ENCODE measurements at regions not wholly inside any gene's neighbourhood (a gene's known extent, or its start where the extent isn't known, plus 50 kb on each side); places are given as distances from the start of the nearest gene placed in this dataset.

- DNase-seq (ENCODE audit: low read depth): no peak
Observed at GRCh38 chr4:125944966-125945365, 630.2 kb downstream of the FAT4 start.

GRCh38 chr4:125948021-125948420 is 633.3 kb downstream of the FAT4 start:
- no peak for DNase-seq (ENCODE audit: low read depth)

GRCh38 chr4:125951261-125951887 is 636.6 kb downstream of the FAT4 start:
- no peak for DNase-seq (ENCODE audit: low read depth)

GRCh38 chr4:125952631-125953030 is 637.9 kb downstream of the FAT4 start:
- no peak for DNase-seq (ENCODE audit: low read depth)

- DNase-seq (ENCODE audit: low read depth): no peak
Observed at GRCh38 chr4:125956276-125956675, 641.5 kb downstream of the FAT4 start.

- DNase-seq (ENCODE audit: low read depth): no peak
Observed at GRCh38 chr4:125958519-125958918, 643.8 kb downstream of the FAT4 start.

- no peak for DNase-seq (ENCODE audit: low read depth)
Observed at GRCh38 chr4:125961626-125962025, 646.9 kb downstream of the FAT4 start.

- DNase-seq (ENCODE audit: low read depth): no peak
Observed at GRCh38 chr4:125975861-125976397, 661.2 kb downstream of the FAT4 start.

- DNase-seq (ENCODE audit: low read depth): no peak
Observed at GRCh38 chr4:125979950-125980349, 665.2 kb downstream of the FAT4 start.

GRCh38 chr4:125983168-125983567 is 668.4 kb downstream of the FAT4 start:
- no peak for DNase-seq (ENCODE audit: low read depth)

- DNase-seq (ENCODE audit: low read depth): no peak
Observed at GRCh38 chr4:125985856-125986255, 671.1 kb downstream of the FAT4 start.

- no peak for DNase-seq (ENCODE audit: low read depth)
Observed at GRCh38 chr4:125986307-125986706, 671.6 kb downstream of the FAT4 start.

- DNase-seq (ENCODE audit: low read depth): no peak
Observed at GRCh38 chr4:125988464-125988863, 673.7 kb downstream of the FAT4 start.

GRCh38 chr4:125991398-125991797 is 676.6 kb downstream of the FAT4 start:
- DNase-seq (ENCODE audit: low read depth): no peak

- no peak for DNase-seq (ENCODE audit: low read depth)
Observed at GRCh38 chr4:125992891-125993290, 678.1 kb downstream of the FAT4 start.

- DNase-seq (ENCODE audit: low read depth): no peak
Observed at GRCh38 chr4:125994024-125994423, 679.3 kb downstream of the FAT4 start.

GRCh38 chr4:125994430-125994829 is 679.7 kb downstream of the FAT4 start:
- no peak for DNase-seq (ENCODE audit: low read depth)

GRCh38 chr4:126004941-126005340 is 690.2 kb downstream of the FAT4 start:
- no peak for DNase-seq (ENCODE audit: low read depth)

- no peak for DNase-seq (ENCODE audit: low read depth)
Observed at GRCh38 chr4:126007142-126007541, 692.4 kb downstream of the FAT4 start.

GRCh38 chr4:126012691-126013290 is 698.0 kb downstream of the FAT4 start:
- no peak for DNase-seq (ENCODE audit: low read depth)

GRCh38 chr4:126018274-126018673 is 703.5 kb downstream of the FAT4 start:
- no peak for DNase-seq (ENCODE audit: low read depth)

GRCh38 chr4:126023896-126024295 is 709.1 kb downstream of the FAT4 start:
- DNase-seq (ENCODE audit: low read depth): no peak

GRCh38 chr4:126027601-126028000 is 712.8 kb downstream of the FAT4 start:
- no peak for DNase-seq (ENCODE audit: low read depth)

- no peak for DNase-seq (ENCODE audit: low read depth)
Observed at GRCh38 chr4:126028876-126029275, 714.1 kb downstream of the FAT4 start.

All from activated T-cell treated with anti-CD3 and anti-CD28 coated beads for 48 hours (primary cell).